CD8-positive, alpha-beta memory T cell (primary cell): ENCODE measurements at regions not wholly inside any gene's neighbourhood (a gene's known extent, or its start where the extent isn't known, plus 50 kb on each side); places are given as distances from the start of the nearest gene placed in this dataset.

Experiments
- CTCF ChIA-PET: fragments of 350-600 bp; sonication (Branson Sonifier 250); formaldehyde crosslinking; loops from one replicate; lab custom pipeline; 2021; ENCODE audit warnings: antibody characterized with exemption; lab: Charles Lee
- POLR2A ChIA-PET: fragments of 350-600 bp; sonication (Branson Sonifier 250); formaldehyde crosslinking; loops from one replicate; lab custom pipeline; 2021; ENCODE audit warnings: antibody characterized with exemption; lab: Charles Lee
- DNase-seq, 5 donors: peaks; one replicate each; pipeline versions ENCODE4 v3.0.0 to v3.0.0-alpha.2; 2020 to 2022; ENCODE audit warnings: mixed read lengths in 1 of 5
- H3K27ac ChIP-seq: one replicate; pipeline ENCODE4 v1.7.0; 2013; ENCODE audit warnings: low read depth, mild to moderate bottlenecking, low read length, moderate library complexity
- H3K27me3 ChIP-seq: 2 replicates; pipeline ENCODE4 v1.7.0; 2013; ENCODE audit warnings: low read length, mild to moderate bottlenecking; ENCODE audit not compliant: insufficient read depth, poor library complexity, severe bottlenecking
- H3K36me3 ChIP-seq: 2 replicates; pipeline ENCODE4 v1.7.0; 2013; ENCODE audit warnings: mild to moderate bottlenecking, low read length, moderate library complexity; ENCODE audit not compliant: insufficient read depth
- H3K4me1 ChIP-seq: 2 replicates; pipeline ENCODE4 v1.7.0; 2013; ENCODE audit warnings: mild to moderate bottlenecking, low read length, moderate library complexity; ENCODE audit not compliant: insufficient read depth
- H3K4me3 ChIP-seq: 2 replicates; pipeline ENCODE4 v1.7.0; 2013; ENCODE audit warnings: mild to moderate bottlenecking, low read length
- H3K9me3 ChIP-seq: 2 replicates; pipeline ENCODE4 v1.7.0; 2013; ENCODE audit warnings: mild to moderate bottlenecking, low read length
- H3K27ac Mint-ChIP-seq, 8 donors: one replicate each; pipeline ENCODE4 v1.8.0; 2020 to 2021; ENCODE audit warnings: mixed read lengths in 8 of 8, mild to moderate bottlenecking in 6 of 8, inconsistent platforms in 3 of 8, moderate library complexity in 3 of 8
- H3K27me3 Mint-ChIP-seq, 2 donors: one replicate each; pipeline ENCODE4 v1.8.0; 2020 to 2021; ENCODE audit warnings: mixed read lengths in 2 of 2, mild to moderate bottlenecking in 1 of 2, moderate library complexity in 1 of 2
- H3K36me3 Mint-ChIP-seq, 3 donors: one replicate each; pipeline ENCODE4 v1.8.0; 2020 to 2021; ENCODE audit warnings: mixed read lengths in 3 of 3, inconsistent platforms in 1 of 3, mild to moderate bottlenecking in 1 of 3
- H3K4me1 Mint-ChIP-seq, 3 donors: one replicate each; pipeline ENCODE4 v1.8.0; 2020 to 2021; ENCODE audit warnings: mixed read lengths in 3 of 3, inconsistent platforms in 1 of 3, mild to moderate bottlenecking in 1 of 3
- H3K4me3 Mint-ChIP-seq, 7 donors: one replicate each; pipeline ENCODE4 v1.8.0; 2020 to 2021; ENCODE audit warnings: mixed read lengths in 7 of 7, mild to moderate bottlenecking in 6 of 7, moderate library complexity in 4 of 7, inconsistent platforms in 2 of 7
- H3K9me3 Mint-ChIP-seq, 5 donors: one replicate each; pipeline ENCODE4 v1.8.0; 2020 to 2022; ENCODE audit warnings: mixed read lengths in 5 of 5, mild to moderate bottlenecking in 3 of 5, moderate library complexity in 2 of 5, inconsistent platforms in 1 of 5

- Mint-ChIP-seq H3K4me3 (peak overlapping the region in 2 of 7 donors; percentile 14 to 20), H3K27ac (peak overlapping the region; percentile 26 to 96 (median 60)), H3K9me3 (no peaks in the 10 kb centered on the region), H3K27me3 (no peaks in the 10 kb centered on the region), H3K4me1 (peaks cover 52 to 79% (median 73%) of the 10 kb centered on the region in 3 donors), H3K36me3 (peaks cover 6 to 27% (median 15%) of the 10 kb centered on the region in 3 donors)
- DNase-seq: no peak
- Histone ChIP-seq H3K27ac (no peak overlapping the region), H3K27me3 (no peaks in the 10 kb centered on the region), H3K9me3 (no peaks in the 10 kb centered on the region), H3K4me1 (peaks cover 17% of the 10 kb centered on the region), H3K36me3 (no peaks in the 10 kb centered on the region), H3K4me3 (no peak overlapping the region)
- POLR2A ChIA-PET: no interaction called here
- CTCF ChIA-PET: no interaction called here
Observed at GRCh38 chr19:46962030-46962570, 57.5 kb upstream of the NPAS1 start.

- no peak for DNase-seq
- ChIA-PET POLR2A (no interaction called here), CTCF (no interaction called here)
- no peaks in the 10 kb centered on the region for H3K9me3 ChIP-seq
- H3K27me3 Mint-ChIP-seq: no peaks in the 10 kb centered on the region
- H3K27me3 ChIP-seq: no peaks in the 10 kb centered on the region
- H3K36me3 ChIP-seq: no peaks in the 10 kb centered on the region
- H3K36me3 Mint-ChIP-seq: peaks cover 6 to 31% (median 16%) of the 10 kb centered on the region in 3 donors
- H3K4me3 Mint-ChIP-seq: peak overlapping the region in 5 of 7 donors; percentile 13 to 63 (median 30)
- no peak overlapping the region for H3K27ac ChIP-seq
- H3K27ac Mint-ChIP-seq: peak overlapping the region; percentile 1 to 90 (median 62)
- H3K9me3 Mint-ChIP-seq: no peaks in the 10 kb centered on the region
- peaks cover 21% of the 10 kb centered on the region for H3K4me1 ChIP-seq
- no peak overlapping the region for H3K4me3 ChIP-seq
- peaks cover 57 to 82% (median 76%) of the 10 kb centered on the region in 3 donors for H3K4me1 Mint-ChIP-seq
Observed at GRCh38 chr19:46963093-46963734, 56.4 kb upstream of the NPAS1 start.

- CTCF ChIA-PET: interaction anchor here (1.1 kb wide), 1 partner anchor 45 kb away, joined by 6 read pairs; no protein-coding TSS in a partner anchor
Observed at GRCh38 chr19:46967578-46968032, 52.0 kb upstream of the NPAS1 start.

More at GRCh38 chr19:46967578-46968032, 52.0 kb upstream of the NPAS1 start:
- Histone ChIP-seq H3K27ac (no peak overlapping the region), H3K4me1 (peaks cover 26% of the 10 kb centered on the region), H3K4me3 (no peak overlapping the region), H3K27me3 (no peaks in the 10 kb centered on the region), H3K9me3 (no peaks in the 10 kb centered on the region), H3K36me3 (peaks cover 4% of the 10 kb centered on the region)
- POLR2A ChIA-PET: interaction anchor here (0.7 to 1.7 kb wide), 4 partner anchors 12 to 112 kb away, joined by 4 to 7 read pairs (median 5); no protein-coding TSS in a partner anchor
- Mint-ChIP-seq H3K36me3 (peaks cover 6 to 54% (median 22%) of the 10 kb centered on the region in 3 donors), H3K9me3 (no peaks in the 10 kb centered on the region), H3K4me1 (peaks cover 46 to 76% (median 63%) of the 10 kb centered on the region in 3 donors), H3K27ac (peak overlapping the region; percentile 44 to 98 (median 82)), H3K27me3 (no peaks in the 10 kb centered on the region), H3K4me3 (peak overlapping the region; percentile 1 to 83 (median 73))
- peak in 4 of 5 donors; percentile 11 to 59 (median 48) for DNase-seq
